ENCODE measurements at regions not wholly inside any gene's neighbourhood (a gene's known extent, or its start where the extent isn't known, plus 50 kb on each side); places are given as distances from the start of the nearest gene placed in this dataset.
A peak's percentile ranks its signal among the peaks of the same experiment; 100 is the strongest.

GRCh38 chr5:90015584-90016018 lies 394.0 kb downstream of the CETN3 start:
- Histone ChIP-seq H3K27ac (peak overlapping the region in 1 of 2 donors; percentile 9), H3K4me3 (no peak overlapping the region)
- DNase-seq (ENCODE audit: low spot score): no peak
- TF ChIP-seq CTCF (IDR thresholded peaks at IDR 0.05): no peak

GRCh38 chr5:90014420-90014819 lies 395.1 kb downstream of the CETN3 start:
- H3K27ac ChIP-seq: no peak overlapping the region

GRCh38 chr5:90000351-90000750 lies 409.2 kb downstream of the CETN3 start:
- no peak overlapping the region for H3K4me3 ChIP-seq
- TF ChIP-seq CTCF (IDR thresholded peaks at IDR 0.05): no peak
- H3K27ac ChIP-seq: no peak overlapping the region
- no peak for DNase-seq (ENCODE audit: low spot score)

More at GRCh38 chr5:90014420-90014819, 395.1 kb downstream of the CETN3 start:
- H3K4me3 ChIP-seq: no peak overlapping the region
- DNase-seq (ENCODE audit: low spot score): no peak
- no peak for TF ChIP-seq CTCF (IDR thresholded peaks at IDR 0.05)

- DNase-seq (ENCODE audit: low spot score): no peak
- H3K27ac ChIP-seq: no peak overlapping the region
- no peak for TF ChIP-seq CTCF (IDR thresholded peaks at IDR 0.05)
- H3K4me3 ChIP-seq: no peak overlapping the region
These were observed 410.8 kb downstream of the CETN3 start for GRCh38 chr5:89998519-89999305.

GRCh38 chr5:89996890-89997289 lies 412.7 kb downstream of the CETN3 start:
- no peak overlapping the region for H3K4me3 ChIP-seq

GRCh38 chr5:89996335-89996734 lies 413.2 kb downstream of the CETN3 start:
- TF ChIP-seq CTCF (IDR thresholded peaks at IDR 0.05): no peak
- Histone ChIP-seq H3K4me3 (no peak overlapping the region), H3K27ac (no peak overlapping the region)
- no peak for DNase-seq (ENCODE audit: low spot score)

More at GRCh38 chr5:89996890-89997289, 412.7 kb downstream of the CETN3 start:
- no peak for DNase-seq (ENCODE audit: low spot score)
- TF ChIP-seq CTCF (IDR thresholded peaks at IDR 0.05): no peak
- H3K27ac ChIP-seq: no peak overlapping the region

GRCh38 chr5:89994266-89994665 lies 415.3 kb downstream of the CETN3 start:
- Histone ChIP-seq H3K27ac (no peak overlapping the region), H3K4me3 (no peak overlapping the region)
- DNase-seq (ENCODE audit: low spot score): no peak
- no peak for TF ChIP-seq CTCF (IDR thresholded peaks at IDR 0.05)
